DMS153 treated with DMSO at 0.1 percent for 48 hours (cell line): ENCODE measurements at regions not wholly inside any gene's neighbourhood (a gene's known extent, or its start where the extent isn't known, plus 50 kb on each side); places are given as distances from the start of the nearest gene placed in this dataset.

Experiments used
- DNase-seq: peaks from one replicate; lab custom pipeline; 2025; ENCODE audit not compliant: unreplicated experiment; lab: John Stamatoyannopoulos, UW

DNA sequence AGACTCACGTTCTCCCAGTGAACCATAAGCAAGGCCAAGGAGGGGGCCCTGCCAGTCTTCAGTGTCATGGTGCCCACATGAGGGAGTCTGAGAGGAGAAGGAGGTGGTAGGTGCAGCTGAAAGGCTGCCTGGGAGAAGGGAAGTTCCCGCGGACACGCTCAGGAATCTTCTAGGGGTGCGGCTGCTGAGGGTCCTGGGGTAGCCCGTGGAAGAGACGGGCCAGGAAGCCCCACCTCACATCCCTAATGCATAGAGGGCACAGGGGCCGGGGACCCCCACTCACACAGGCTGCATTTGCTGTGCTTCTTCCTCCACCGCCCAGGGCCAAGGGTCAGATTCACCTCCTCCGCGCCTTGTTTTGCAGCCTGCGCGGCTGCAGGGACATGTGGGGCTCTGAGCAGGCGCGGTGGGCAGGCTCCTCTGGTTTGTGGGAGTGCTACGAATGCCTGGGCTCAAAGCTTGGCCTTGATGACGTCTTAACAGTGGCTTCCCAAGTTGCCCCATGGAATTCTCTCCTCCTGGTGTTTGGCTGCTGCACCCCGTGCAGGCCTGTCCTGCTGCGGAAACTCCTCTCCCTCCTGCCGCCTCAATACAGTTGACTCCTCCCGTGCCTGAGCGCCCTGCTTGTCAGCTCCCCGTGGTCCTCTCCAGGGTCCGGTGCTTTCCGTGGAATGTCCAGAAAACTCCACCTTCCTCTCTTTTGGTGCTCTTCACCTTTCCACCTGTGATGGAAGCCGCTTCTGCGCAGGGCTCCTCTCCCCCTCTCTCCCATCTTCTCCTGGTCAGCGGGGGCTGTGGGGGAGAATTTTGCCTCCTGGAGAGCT, 95.7 kb downstream of the VAPA start:
- no peak for DNase-seq

DNA sequence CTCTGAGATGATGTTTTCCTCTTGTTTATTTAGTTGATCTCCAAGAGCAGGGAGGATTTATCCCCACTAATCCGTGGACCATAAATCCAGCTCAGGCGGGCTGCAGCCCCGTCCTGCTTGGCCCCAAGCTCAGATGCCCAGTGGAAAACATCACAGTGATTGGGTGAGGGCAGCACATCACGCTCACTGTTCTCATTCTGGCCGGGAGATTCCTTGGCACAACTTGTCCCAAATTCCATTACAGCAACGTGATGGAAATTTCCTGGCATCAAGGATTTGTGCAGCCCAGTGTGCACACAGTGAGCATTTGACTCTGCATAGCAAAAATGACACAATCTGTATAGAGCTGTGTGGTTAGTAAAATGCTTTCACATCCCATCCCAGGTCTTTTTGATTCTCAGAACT, 96.8 kb downstream of the VAPA start:
- no peak for DNase-seq

DNA sequence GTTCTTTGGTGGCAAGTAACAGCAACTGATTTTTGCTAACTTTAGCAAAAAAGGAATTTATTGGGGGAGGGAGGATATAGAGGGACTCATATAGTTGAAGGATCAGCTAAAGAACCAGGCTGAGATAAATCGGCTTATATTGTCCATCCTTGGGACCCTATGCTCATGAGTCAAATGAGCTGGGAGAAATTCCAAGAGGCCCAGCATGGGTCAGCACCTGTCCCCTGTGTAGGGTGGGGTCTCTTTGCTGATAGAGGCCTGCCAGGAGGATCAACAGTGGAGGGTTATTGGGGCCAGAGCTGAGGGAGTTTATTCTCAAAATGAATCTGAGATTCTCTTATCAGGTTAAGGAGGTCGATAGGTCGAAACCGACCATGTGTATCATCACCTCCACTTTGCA, 97.2 kb downstream of the VAPA start:
- no peak for DNase-seq

DNA sequence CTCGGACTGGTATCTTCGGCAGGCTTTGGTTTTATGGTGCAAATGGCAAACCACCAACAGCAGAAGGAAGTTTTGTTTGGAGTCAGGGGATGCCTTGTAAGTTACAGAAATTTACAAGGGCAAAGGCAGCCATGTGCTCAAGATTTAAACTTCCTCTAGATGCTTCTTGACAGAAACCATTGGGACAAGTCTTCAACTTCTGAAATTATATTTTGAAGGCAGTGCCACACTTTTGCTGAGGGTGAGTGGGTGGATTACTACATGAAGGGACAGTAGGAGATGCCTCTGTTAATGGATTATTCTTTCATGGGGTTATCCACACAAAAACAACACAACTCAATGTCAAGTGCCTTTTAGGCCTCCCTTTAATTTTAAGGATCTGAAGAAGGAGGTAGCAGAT, 97.9 kb downstream of the VAPA start:
- no peak for DNase-seq

DNA sequence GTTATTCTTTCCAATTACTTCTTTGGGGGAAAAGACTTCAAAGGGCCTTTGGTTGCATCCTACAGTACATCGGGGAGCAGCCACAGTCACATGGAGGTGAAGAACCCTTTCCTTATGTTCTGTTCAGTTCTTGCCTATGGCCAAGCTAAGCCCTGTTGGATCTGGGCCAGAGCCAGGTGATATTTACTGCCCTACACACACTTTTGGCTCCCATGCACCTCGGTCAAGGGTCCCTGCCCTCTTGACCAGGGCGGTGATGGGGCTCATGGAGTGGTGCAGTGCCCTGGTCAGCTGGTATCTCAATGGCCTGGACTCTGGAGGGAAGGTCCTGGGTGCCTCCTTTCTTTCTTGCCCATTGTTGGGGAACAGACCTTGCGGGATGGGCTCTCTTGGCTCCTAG, 98.7 kb downstream of the VAPA start:
- DNase-seq = no peak

DNA sequence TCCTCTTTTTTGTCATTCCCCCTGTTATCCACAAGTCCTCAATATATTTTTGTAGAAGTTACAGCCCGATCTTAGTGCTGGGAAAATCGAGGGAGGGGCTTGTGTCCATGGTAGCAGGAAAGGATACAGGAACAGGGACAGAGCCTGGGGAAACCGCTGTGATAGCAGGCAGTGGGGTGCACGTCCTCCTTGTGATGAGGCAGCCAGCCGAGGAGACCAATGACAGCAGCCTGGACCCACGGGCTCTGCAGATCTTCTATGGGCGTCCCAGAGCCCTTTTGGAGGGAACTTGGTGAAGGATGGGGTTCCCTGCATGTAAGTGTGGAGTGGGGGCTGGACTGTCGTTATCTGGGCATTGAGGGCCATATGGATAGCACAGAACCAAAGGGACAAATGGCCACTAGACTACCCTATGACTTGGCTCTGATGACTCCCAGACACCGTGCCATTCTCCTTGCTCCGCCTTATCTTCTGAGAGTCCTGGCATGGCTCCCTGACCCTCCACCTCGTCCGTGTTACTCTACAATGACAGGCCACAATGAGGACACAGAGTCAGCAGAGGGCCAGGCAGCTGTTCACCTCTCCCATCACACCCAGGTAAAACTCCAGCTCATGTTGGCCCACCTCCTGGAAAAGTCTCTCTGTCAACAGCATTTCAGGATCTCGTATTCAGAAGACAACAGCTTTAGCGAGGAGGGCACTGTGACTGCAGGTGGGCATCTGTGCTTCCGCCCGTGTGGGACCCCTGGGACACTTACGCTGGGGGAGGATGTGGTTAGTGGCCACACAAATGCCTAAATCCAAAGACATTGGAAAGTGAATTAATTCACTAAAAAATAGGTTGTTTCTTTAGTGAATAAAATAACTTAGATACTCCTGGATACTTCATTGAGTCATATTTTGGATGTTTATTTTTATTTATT, 100.1 kb downstream of the VAPA start:
- no peak for DNase-seq

DNA sequence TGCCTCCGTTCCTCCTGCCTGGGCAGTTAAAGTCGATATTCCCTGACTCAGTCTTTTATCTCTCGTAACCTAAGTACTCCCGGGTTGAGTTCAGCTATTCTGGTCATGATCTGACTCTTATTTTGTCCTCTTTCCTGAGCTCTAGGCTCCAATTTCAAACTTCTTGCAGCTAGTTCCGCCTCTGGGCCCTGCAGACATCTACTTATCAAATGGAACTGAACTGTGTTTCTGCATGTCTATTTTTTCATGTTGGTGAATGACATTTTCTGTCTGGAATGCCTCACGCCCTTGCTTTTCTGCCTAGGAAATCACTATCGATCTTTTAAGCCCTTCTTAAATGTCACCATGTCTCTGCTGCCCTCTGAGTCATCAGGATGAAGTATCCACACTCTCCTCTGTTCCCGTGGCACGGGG, 101.5 kb downstream of the VAPA start:
- DNase-seq = no peak

DNA sequence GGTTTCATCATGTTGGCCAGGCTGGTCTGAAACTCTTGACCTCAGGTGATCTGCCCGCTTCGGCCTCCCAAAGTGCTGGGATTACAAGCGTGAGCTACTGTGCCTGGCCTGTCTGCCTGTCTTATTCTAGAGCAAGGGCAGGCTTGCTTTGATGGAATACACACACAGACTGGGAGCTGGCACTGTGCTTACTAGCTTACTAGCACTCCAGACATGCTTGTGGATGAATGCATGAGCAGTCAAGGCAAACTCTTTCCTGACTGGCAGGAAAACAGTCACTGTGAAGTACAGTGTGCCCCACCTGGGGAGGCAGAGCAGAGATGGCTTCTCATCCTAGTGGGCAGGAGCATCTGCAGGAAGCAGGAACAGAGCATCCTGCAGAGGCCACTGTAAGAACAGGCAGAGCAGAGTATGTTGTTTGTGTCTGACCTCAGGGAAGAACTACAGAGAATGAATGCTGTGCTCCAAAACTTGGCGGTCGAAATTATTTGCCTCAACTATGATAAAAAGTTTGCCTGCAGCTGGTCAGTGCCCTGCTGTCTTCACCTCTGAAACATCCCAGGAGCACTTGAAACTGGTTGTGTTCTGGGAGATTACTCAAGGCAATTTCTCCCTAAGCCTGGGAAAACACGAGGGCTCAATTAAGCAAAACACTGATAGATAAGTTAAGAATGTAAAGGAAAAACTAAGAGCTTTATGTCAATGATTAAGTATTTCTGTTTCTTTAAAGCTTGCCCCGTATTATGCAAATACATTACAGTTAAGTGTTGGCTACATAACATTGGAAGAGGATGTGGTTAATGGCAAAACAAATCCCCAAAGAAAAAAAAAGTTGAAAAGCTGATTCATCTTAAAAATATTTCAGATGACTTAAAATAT, 102.4 kb downstream of the VAPA start:
- DNase-seq = no peak

DNA sequence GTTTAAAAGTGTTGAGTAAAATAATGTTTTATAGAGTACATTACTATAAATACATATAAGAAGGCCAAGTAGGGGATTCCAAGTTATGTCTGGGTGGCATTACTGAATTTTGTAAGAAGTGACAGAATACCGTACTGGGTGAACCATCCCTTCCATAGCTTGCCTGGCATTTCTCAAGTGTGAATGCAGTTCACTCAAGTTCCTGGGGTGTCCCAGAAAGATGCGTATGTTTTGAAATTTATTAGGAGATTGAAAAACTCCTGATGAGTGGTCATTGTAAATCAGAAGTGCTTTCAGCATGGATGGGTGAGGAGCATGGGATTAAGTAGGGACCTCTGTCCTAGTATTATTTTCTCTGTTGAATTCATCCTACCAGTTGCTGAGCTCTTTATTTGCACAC, 103.2 kb downstream of the VAPA start:
- no peak for DNase-seq

DNA sequence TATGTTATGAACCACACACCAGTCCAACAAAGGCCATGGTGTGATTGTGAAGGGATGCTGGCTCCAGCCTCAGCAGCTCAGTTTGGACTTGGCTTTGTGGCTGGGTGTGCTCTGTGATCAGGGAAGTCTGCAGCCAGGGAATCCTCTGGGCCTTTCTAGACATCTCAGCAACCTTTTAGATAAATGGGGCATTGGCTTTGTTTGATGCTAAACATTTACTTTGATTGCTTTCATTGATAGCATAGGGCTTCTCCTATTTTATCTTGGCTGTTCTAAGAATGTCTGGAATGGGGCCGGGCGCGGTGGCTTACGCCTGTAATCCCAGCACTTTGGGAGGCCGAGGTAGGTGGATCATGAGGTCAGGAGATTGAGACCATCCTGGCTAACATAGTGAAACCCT, 104.5 kb downstream of the VAPA start:
- DNase-seq = no peak

DNA sequence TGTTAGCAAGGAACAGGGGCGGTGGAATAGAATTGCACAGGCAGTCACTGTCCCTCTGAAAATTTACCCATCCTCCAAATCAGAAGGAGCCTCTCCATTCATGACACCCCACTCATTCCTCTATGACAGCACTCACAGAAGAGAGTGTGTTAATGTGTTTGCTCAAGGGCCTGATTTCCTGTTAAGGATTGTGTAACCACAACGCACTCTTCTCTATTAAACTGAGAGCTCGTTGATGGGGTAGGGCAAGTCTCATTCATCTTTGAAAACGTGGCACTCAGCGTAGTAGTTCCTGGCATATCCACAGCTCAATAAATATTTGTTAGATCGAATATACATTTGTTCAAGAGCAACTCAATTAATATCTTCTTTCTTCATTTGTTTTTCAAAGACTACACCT, 106.4 kb downstream of the VAPA start:
- DNase-seq = peak; percentile 88

DNA sequence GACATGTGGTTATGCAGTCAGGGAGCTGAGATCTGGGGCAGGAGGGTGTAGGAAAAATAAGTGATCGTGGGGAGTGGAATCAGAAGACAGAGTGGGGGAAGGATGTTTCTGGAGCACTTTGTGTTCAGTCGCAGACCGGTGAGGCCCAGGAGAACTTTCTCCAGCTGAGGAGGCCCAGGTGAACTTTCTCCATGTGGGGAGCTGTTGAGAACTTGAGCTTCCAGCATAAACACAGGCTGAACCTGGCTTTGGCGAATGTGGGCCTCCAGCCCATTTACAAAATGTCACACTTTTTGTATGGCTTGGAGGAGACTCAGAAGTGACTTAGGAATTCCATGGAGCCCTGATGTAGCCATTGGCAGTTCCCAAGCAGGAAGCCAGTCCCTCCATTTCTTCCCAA, 108.5 kb downstream of the VAPA start:
- no peak for DNase-seq

DNA sequence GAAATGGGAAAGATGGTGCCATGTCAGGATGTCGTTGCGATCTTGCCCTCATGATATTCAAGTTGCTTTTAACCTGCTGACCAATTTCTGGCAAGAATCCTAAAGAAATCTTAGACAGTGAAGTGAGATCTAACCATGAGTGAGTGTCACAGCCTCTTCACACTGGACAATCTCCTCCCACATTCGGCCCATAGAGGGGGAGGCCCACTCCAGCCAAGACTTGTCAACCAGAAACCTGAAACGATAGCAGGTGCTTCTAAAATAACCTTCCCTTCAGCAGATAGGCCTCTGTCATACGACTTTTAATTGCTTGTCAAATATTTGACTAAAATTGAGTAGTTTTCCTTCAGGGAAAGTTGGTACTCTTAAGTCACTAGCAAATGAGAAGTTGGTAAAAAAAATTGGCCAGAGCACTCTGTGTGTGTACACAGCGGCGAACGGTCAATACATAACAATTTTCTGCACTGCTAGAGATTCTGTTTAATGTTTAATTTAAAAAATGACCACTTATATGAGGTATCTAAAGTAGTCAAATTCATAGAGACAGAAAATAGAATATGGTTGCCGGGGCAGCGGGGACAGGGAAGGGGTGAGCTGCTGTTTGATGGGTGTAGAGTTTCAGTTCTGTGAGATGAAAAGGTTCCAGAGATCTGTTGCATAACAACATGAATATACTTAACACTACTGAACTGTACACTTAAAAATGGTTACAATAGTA, 110.2 kb downstream of the VAPA start:
- DNase-seq = peak; percentile 27

DNA sequence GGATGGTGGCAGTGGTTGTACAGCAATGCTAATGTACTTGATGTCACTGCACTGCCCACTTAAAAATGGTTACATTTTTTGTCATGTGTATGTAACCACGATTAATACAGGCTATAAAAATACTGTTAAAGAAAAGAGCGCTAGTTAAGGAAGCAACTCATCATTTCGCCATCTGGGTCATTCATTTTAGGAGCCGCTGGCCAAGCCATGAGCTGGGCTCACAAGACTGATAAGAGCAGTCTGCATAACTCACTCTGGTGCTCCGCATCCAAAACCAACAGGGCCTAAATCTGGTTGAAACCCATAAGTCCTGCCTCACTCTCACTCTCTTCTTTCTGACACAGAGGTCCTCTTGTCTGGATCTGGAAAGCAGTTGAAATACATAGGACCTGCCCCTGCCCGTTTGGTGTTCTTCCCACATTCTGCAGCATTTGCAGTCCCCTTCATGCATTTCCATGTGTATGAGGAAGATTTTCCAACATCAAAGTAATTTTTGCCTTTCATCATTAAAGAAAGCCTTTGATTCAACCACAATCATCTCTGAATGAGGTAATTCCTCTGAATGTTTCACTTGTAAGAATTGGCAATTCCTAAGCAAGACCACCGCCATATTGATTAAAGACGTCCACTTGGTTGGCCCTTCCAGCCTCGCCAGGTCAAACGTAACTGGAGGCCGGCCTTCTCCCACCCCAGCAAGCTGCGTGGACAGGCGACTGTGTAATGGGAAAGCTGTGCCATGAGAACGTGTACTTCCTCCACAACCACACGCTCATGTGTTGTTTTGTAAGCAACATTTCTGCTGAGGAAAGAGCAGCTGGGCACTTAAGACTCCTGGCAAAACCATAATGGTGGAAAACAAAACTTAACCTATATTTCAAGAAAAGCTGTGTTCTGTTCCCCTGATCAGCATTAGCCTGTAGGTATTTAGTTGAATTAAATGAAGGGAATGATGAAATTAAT, 112.2 kb downstream of the VAPA start:
- no peak for DNase-seq

DNA sequence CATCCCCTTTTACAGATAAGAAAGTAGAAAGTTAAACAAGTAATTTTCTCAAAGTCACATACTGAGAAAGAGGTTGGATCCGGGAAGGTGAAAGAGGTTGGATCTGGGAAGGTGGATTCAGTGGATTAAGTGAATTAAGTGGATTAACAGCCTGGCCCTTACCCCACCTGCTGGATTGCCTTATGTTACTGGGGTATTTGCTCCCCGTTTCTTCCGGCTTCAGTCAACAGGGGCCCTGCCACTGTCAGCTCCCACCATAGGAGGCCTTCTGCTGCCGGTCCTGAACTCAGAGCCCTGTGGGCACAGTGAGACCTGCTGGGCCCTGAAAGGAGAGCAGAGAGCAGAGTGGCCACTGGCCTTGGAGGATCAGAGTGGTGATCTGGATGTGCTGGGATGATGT, 113.2 kb downstream of the VAPA start:
- no peak for DNase-seq

DNA sequence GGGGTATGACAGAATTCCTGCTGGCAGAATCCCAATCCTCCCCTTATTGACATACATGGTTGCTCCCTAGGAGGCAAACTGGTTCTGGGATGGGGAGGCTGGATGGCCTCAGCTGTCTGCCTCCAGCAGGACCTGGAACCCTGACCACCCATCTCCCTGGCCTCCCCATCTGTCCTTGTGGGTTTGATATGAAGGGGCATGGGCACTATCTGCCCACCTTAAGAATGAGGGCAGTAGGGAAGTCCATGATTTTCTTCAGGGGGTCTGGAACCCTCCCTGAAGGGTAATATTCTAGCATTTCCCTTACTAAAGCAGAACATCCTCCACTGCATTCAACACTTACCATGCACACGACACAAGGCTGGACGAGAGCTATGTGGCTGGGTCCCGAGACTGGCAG, 113.6 kb downstream of the VAPA start:
- no peak for DNase-seq

DNA sequence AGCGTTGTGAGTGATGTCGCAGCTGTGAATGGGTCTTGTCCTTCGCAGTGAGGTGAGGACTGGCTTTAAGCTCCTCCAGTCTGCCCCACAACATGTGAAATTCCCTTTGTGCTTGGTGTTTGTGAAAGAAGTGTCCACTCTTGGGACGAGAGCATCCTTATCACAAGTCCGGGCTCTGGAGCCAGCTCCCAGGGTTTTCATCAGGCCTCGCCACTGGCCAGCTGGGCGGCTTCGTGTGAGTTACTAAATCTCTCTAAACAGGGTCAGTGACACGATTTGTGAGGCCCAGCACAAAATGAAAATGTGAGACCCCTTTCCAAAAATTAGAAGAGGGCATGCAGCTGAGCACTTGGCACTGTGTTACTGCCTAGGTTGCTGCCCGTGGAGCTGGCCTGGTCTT, 115.9 kb downstream of the VAPA start:
- DNase-seq = no peak

DNA sequence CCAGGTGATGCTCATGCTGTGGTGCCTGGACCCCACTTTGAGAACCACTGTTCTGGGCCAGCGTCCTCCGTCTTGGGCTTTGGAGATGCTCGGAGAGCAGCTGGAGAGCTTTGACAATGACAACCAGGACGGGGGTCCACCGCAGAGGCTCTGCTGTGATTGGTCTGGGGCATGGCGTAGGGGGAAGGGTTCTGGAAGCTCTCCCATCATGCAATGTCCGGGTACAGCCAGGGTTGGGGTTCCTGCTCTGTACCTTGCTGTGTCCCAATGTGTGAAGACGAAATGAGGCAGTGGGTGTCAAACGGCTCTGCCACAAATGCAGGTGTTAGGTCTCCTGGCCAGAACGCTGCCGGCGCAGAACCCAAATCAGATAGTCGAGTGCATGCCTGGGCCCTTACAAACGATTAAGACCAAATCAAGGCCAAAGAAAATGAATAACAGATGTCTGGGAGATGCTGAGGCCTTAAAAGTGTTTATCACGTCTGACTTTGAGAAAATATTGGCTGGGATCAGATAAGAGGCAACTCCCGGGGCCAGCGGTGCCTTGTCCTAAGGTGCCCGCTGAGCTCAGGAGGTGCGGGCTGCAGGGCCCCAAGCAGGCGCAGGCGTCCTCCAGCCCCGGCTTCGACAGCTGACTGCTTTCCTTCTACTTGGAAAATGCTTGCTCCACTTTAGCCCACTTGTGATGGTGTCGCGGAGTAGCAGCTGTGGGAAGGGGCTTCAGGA, 117.2 kb downstream of the VAPA start:
- no peak for DNase-seq
